HG03175 (cell line): ENCODE measurements at regions not wholly inside any gene's neighbourhood (a gene's known extent, or its start where the extent isn't known, plus 50 kb on each side); places are given as distances from the start of the nearest gene placed in this dataset.
"Not testable (repeated sequence)": the region's sequence is repeated elsewhere in the genome, so short reads cannot be mapped to it uniquely, and the experiment has no call there.

Source experiments
- ATAC-seq: cut with Tn5 transposase; IDR thresholded peaks from one replicate; pipeline ENCODE4 v1.9.1; 2021; ENCODE audit warnings: mild to moderate bottlenecking, moderate library complexity; ENCODE audit not compliant: unreplicated experiment

GRCh38 chr5:96483878-96484277 is 50.8 kb upstream of the PCSK1 start:
- ATAC-seq = no peak

GRCh38 chr5:96487859-96488258 is 54.8 kb upstream of the PCSK1 start:
- ATAC-seq = no peak

GRCh38 chr5:96489532-96489931 is 56.5 kb upstream of the PCSK1 start:
- no peak for ATAC-seq

DNA sequence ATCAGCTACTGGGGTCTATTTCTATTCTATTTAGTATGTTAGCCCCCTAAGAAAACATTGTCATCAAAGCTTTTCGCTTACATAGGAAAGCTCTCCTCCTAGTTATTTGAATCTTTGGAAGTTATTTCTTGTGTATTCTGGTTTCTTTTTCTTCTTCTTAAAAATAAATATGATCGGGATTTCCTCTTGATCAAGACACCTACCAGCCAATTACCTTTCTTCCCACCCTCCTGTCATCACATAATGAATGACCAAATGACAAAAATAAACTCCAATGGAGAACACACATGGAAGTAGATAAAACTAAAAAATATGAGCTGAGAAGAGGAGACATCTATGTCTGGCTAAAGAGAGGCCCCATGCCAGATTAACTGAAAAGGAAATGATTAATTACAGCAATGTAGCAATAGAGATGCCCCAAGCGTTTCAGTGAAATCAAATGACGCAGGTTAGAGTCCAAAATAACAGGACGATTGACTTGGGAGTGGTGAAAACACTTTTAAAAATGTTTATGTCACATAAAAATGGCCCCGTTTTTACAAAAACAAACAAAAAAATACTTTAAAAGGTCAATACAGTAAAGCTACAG is 59.5 kb upstream of the PCSK1 start:
- no peak for ATAC-seq

DNA sequence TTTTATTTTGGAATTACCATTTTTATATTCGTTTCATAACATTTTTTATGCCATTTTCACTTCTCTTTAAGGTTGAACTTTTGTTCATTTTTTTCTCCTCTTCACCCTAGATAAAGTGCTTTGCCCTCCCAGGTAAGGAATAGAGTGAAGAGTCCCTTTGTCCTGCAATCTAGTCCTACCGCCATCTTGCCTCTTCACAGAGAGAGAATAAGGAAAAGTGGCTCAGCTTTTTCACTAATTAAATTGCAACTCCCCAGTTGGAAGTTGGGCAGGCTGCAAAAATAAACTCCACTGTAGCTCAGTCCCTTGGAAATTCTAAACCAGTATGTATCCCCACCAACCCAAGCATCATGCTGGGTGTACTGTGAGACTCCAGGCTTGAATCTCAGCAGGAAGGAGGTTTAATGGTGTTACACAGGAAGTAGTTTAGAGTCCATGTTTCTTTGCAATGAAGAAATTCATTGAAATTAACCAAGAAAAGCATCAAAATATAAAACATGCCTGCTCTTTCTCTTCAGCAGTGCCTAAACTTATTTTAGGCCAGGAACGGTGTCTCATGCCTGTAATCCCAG is 60.3 kb upstream of the PCSK1 start:
- no peak for ATAC-seq

- ATAC-seq = not testable (repeated sequence)
Measured at GRCh38 chr5:96495412-96495811, 62.4 kb upstream of the PCSK1 start.

GRCh38 chr5:96497027-96497426 is 64.0 kb upstream of the PCSK1 start:
- not testable (repeated sequence) for ATAC-seq

- ATAC-seq = no peak
Measured at GRCh38 chr5:96499753-96500345, 66.8 kb upstream of the PCSK1 start.

- no peak for ATAC-seq
Measured at GRCh38 chr5:96501991-96502646, 69.1 kb upstream of the PCSK1 start.

DNA sequence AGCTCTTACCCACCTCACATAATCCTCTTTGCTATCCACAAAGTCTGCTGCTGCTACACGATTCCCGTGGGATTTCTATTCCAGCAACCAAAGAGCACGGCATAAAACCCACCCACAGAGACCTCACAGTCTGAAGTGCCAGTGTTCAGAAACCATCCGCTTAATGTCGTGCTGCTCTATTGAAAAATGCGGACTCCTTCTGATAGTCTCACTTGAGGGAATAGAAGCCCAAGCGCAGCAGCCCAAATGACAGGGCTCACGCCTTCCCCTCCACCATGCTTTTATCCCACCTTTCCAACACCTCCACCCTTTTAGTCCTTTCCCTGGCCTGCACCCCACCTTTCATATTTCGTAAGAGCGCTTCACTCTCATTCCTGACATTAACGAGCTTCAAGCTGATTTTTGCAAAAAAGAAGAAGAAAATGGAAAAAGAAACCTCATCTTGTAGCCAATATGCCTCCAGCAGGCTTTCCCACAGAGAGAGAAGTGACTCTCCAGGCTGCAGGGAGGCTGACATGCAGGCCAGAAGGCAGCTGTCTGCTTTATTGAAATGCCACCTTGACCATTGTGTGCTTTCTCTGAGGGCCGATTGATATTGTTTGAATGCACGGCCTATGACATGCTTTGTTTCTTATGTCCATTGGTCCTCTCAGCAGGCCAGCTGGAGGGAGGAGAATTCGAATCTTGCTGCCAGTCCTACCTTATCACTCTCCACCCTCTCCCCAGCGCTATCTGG is 70.6 kb upstream of the PCSK1 start:
- no peak for ATAC-seq

GRCh38 chr5:96506376-96506775 is 73.3 kb upstream of the PCSK1 start:
- no peak for ATAC-seq

DNA sequence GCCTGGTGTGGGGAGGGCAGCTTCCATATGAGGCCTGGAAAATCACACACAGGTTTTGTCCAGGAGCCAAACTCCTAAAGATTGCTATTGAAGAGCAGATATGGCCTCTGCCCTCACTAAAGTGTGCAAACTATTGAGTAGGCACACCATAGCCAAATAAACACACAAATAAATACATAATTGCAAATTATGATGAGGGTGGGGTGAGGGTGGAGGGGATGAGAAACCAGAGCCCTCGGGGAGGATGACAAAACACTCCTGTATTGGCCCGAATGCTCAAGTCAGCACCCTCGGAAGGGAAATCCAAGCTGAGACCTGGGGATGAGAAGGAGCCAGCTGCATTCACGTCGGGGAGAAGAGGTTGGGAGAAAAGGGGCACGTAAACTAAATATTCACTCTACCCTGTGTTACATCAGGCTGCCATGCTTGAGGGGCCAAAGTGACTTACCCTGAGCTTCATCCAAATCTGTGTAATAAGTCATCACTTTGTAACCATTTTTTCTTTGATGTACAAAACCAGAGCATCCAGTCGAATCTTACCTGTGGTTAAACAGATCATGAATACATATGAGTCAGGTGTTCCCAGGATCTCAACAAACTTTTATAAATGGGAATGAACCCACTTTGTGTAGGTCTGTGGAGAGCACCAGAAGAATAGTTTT is 73.9 kb upstream of the PCSK1 start:
- no peak for ATAC-seq

GRCh38 chr5:96509316-96509715 is 76.3 kb upstream of the PCSK1 start:
- no peak for ATAC-seq

DNA sequence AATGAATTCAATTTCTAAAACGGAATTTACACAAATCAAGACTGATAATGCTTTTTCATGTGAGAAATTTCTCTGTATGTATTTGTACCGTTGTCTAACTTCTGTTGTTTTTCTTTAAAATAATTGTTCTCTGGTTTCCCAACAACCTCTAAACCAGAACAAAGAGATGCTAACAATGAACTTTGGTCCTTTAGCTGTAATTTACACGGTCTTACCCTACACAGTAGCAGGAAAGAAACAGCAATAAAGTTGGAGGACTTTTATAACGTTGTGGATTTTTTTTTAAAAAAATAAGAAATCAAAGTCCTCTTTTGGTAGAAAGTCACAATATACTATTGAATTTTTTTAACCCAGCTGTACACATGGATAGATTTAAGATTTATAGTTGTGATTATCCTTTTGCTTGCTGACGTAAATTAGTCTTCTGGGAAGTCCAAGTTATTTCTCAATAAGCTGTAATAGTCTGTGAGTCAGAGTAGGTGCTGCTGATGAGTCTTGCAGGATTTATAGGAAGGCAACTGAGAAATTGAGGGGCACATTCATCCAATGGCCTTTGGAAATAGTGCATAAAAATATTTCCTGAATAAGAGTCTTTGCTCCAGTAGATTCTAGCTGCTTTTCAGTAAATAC is 76.8 kb upstream of the PCSK1 start:
- no peak for ATAC-seq

DNA sequence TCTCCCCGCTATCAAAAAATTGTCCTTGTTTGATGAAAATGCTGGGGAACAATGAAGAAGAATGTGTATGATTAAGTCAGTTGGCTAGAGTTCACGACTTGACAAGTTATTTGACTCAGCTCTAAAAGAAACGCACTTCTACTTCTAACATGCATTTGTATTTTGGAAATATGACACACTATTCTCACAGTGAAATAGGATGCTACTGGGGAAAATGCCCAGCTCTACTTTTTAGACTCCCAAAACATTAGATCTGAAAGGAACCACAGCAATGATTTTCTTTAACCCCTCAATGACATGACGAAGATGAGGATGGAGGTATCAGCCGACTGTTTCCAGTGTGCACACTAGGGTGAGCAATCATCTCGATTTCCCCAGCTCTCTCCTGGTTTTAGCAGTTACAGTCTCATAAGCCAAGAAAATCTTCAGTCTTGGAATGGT is 83.6 kb upstream of the PCSK1 start:
- ATAC-seq = no peak

- no peak for ATAC-seq
Measured at GRCh38 chr5:96517295-96517694, 84.2 kb upstream of the PCSK1 start.

DNA sequence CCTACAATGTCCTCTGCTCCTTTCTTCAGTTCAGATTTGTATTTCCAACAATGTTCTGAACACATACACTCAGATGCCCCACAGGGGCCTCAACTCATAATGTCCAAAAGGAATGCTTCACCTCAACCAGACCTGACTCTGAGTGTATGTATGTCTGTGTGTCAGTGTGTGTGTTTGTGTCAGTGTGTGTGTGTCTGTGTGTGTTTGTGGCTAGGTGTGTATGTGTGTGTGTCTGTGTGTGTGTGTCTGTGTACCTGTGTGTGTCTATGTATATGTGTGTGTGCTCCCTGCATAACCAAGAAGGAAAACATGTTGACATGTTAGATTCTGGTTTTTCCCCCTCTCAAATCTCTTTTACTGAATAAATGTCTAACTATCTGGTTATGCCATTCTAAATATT is 87.3 kb upstream of the PCSK1 start:
- no peak for ATAC-seq

DNA sequence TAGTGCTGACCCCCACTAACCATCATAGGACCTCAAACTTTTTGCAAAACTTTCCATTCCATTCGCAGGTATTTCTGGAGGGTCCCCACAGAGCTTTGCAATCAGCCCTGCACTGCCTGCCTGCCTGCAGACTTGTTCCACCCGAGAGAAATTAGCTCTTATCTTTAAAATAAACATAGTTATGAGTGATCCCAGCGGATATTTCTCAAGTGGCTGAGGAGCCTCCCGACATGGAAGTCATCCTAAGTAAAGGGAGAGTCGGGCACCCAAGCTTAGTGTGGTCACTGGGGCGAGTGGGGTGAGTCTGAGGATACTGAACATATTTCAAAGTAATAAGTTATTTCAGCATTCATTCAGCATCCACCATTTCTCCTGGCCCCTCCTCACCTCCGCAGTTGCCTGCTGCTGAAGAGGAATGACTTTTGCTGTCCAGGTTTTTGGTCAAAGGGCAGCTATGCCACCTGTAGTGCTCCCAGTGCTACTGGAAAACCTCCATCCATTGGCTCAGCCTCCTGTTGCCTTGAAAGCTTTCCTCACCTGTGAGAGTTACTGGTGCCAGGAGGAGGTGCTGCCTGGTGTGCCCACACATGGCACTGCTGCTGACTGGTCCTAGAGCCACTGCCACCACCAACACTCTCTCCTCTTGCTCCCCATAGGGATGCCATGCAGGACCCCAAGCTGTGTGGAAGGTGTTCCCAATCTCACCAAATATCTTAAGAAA is 89.7 kb upstream of the PCSK1 start:
- ATAC-seq = no peak

- no peak for ATAC-seq
Measured at GRCh38 chr5:96527768-96528661, 95.0 kb upstream of the PCSK1 start.
